ENCODE measurements at regions not wholly inside any gene's neighbourhood (a gene's known extent, or its start where the extent isn't known, plus 50 kb on each side); places are given as distances from the start of the nearest gene placed in this dataset.

DNA sequence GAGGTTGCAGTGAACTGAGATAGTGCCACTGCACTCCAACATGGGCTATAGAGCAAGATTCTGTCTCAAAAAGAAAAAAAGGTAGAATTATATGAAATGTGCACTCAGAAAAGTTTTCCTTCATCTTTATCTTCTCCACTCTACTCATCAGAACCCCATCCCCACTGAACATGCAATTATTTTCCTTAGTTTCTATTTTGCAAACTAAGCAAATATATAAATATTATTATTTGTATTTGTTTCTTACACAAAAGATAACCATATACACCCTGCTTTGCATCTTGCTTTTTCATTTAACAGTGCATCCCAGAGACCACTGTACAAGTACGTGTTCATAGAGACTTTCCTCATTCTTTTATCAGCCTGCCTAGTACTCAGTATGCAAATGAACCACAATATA lies 68.0 kb upstream of the ACAN start:
- Histone ChIP-seq H2BK15ac (ENCODE audit: low read depth, low read length) (no peak overlapping the region), H3K9ac (ENCODE audit: low read depth, low read length) (no peak overlapping the region), H2BK20ac (ENCODE audit: low read depth, low read length) (0 out of 2 replicates have a peak overlapping the region, but pooled peaks have one; percentile 23), H3K14ac (replicated peaks; ENCODE audit: low read depth, low read length) (no peak overlapping the region), H3K4me1 (ENCODE audit: control insufficient read depth, insufficient read depth, low read length) (peaks cover 2% of the 10 kb centered on the region; the same call in 1 of the 2 replicates), H3K79me1 (ENCODE audit: low read depth in 1 of 2, low read length in 2 of 2) (no peaks in the 10 kb centered on the region), H3K9me3 (ENCODE audit: control insufficient read depth, insufficient read depth, low read length) (no peaks in the 10 kb centered on the region; the same call in 1 of the 2 replicates), H4K5ac (ENCODE audit: low read depth, low read length) (no peak overlapping the region), H3K9me1 (ENCODE audit: insufficient read depth, low read length) (no peaks in the 10 kb centered on the region), H3K4me3 (ENCODE audit: insufficient read depth, low read depth, low read length) (no peak overlapping the region), H4K91ac (ENCODE audit: insufficient read depth, low read depth, low read length) (no peak overlapping the region), H3K23ac (ENCODE audit: low read depth, low read length) (no peak overlapping the region), H3K56ac (ENCODE audit: extremely low read depth, insufficient read depth, low read length) (no peak overlapping the region), H3K4ac (ENCODE audit: low read depth, low read length) (no peak overlapping the region), H3K27me3 (ENCODE audit: control insufficient read depth, insufficient read depth, low read length) (peaks cover 3% of the 10 kb centered on the region; the same call in 1 of the 2 replicates), H2BK5ac (ENCODE audit: low read depth, low read length, poor library complexity, severe bottlenecking) (no peak overlapping the region), H2AK9ac (replicated peaks; ENCODE audit: low read depth, low read length, poor library complexity) (no peak overlapping the region), H2BK120ac (ENCODE audit: low read depth, low read length) (no peak overlapping the region), H3K18ac (ENCODE audit: low read depth, low read length) (no peak overlapping the region), H3K36me3 (ENCODE audit: control insufficient read depth, insufficient read depth, low read length) (no peaks in the 10 kb centered on the region), H2AK5ac (ENCODE audit: low read depth, low read length) (no peak overlapping the region), H4K8ac (ENCODE audit: low read depth in 2 of 2, low read length in 2 of 2) (no peak overlapping the region), H3K4me2 (ENCODE audit: low read depth, low read length) (no peak overlapping the region), H2AFZ (replicated peaks; ENCODE audit: low read length, poor library complexity) (no peak overlapping the region), H3K27ac (ENCODE audit: insufficient read depth, low read length) (no peak overlapping the region), H4K20me1 (ENCODE audit: insufficient read depth, low read length) (no peaks in the 10 kb centered on the region)
- TF ChIP-seq NFE2L2 (IDR thresholded peaks at IDR 0.05; ENCODE audit: low read depth, low read length): no peak
- TF ChIP-seq MAFK (IDR thresholded peaks at IDR 0.05; ENCODE audit: low read depth, low read length): peak; percentile 45; the same call in 1 of the 2 replicates
- intact Hi-C loops (cut with micrococcal nuclease): no loop called here
- dilution Hi-C loops (cut with HindIII; ENCODE audit: low sequenced_read_pairs, unreplicated experiment): no loop called here
- no TSS peak for BruUV-seq (replicated peaks)
- WGBS, 2 experiments (ENCODE audit: extremely low coverage in 2 of 2, insufficient read length in 1 of 2): no CpG with 5 or more reads among the region's 1 CpG
- no peak for DNase-seq
- in situ Hi-C loops (cut with MboI; ENCODE audit: low sequenced_read_pairs): no loop called here
- no peak for ATAC-seq (ENCODE audit: low read depth)
- CTCF ChIA-PET: no interaction called here
- POLR2A ChIA-PET (ENCODE audit: unreplicated experiment): no interaction called here

All from IMR-90 (cell line).